Neural cell (in vitro differentiated cells): ENCODE measurements at regions not wholly inside any gene's neighbourhood (a gene's known extent, or its start where the extent isn't known, plus 50 kb on each side); places are given as distances from the start of the nearest gene placed in this dataset.
A peak's percentile ranks its signal among the peaks of the same experiment; 100 is the strongest.

ENCODE experiments used
- H2AFZ ChIP-seq: fragments of 200-600, 300-800 bp; sonication (generic), shearing (Covaris generic); 2 replicates; pipeline ENCODE4 v1.6.0; 2014; ENCODE audit warnings: low read depth, mild to moderate bottlenecking, antibody characterized with exemption, low read length, moderate library complexity
- H3F3A ChIP-seq: fragments of 200-600 bp; shearing (Covaris generic); 2 replicates; pipeline ENCODE4 v1.6.1; 2016; ENCODE audit warnings: mild to moderate bottlenecking, moderate library complexity, mixed read lengths, antibody characterized with exemption, low read length; ENCODE audit not compliant: insufficient read depth, poor library complexity, severe bottlenecking
- H3K27ac ChIP-seq: fragments of 200-600, 300-800 bp; sonication (generic), shearing (Covaris generic); 2 replicates; pipeline ENCODE4 v1.5.1; 2014; ENCODE audit warnings: mild to moderate bottlenecking, low read length, moderate library complexity
- H3K27me3 ChIP-seq: fragments of 300-800, 200-600 bp; sonication (generic), shearing (Covaris generic); 2 replicates; pipeline ENCODE4 v1.6.0; 2014; ENCODE audit warnings: mild to moderate bottlenecking, low read depth, low read length, moderate library complexity; ENCODE audit not compliant: insufficient read depth
- H3K36me3 ChIP-seq: fragments of 300-800, 200-600 bp; sonication (generic), shearing (Covaris generic); 2 replicates; pipeline ENCODE4 v1.5.1; 2014; ENCODE audit warnings: mild to moderate bottlenecking, antibody characterized with exemption, low read length, moderate library complexity; ENCODE audit not compliant: insufficient read depth
- H3K4me2 ChIP-seq: fragments of 300-800, 200-600 bp; sonication (generic), shearing (Covaris generic); 2 replicates; pipeline ENCODE4 v1.6.0; 2014; ENCODE audit warnings: mild to moderate bottlenecking, low read length
- H3K4me3 ChIP-seq: fragments of 300-800, 200-600 bp; sonication (generic), shearing (Covaris generic); 2 replicates; pipeline ENCODE4 v1.5.1; 2014; ENCODE audit warnings: mild to moderate bottlenecking, low read length, moderate library complexity
- H3K79me2 ChIP-seq: fragments of 200-600 bp; shearing (Covaris generic); replicated peaks from 2 replicates; pipeline ENCODE4 v1.6.0; 2014; ENCODE audit warnings: mild to moderate bottlenecking, low read length, moderate library complexity; ENCODE audit not compliant: insufficient read depth
- H3K9ac ChIP-seq: fragments of 300-800, 200-600 bp; sonication (generic), shearing (Covaris generic); 2 replicates; pipeline ENCODE4 v1.6.1; 2016; ENCODE audit warnings: mild to moderate bottlenecking, low read length, mixed read lengths
- H3K9me2 ChIP-seq: fragments of 200-600 bp; shearing (Covaris generic); 2 replicates; pipeline ENCODE4 v1.6.1; 2016; ENCODE audit warnings: mild to moderate bottlenecking, low read length, mixed read lengths; ENCODE audit not compliant: insufficient read depth
- H3K9me3 ChIP-seq: fragments of 200-600, 300-800 bp; sonication (generic), shearing (Covaris generic); 2 replicates; pipeline ENCODE4 v1.6.1; 2016; ENCODE audit warnings: mild to moderate bottlenecking, mixed run types, low read length, moderate library complexity, mixed read lengths
- H4K20me1 ChIP-seq: fragments of 200-600 bp; shearing (Covaris generic); 2 replicates; pipeline ENCODE4 v1.6.1; 2016; ENCODE audit warnings: mild to moderate bottlenecking, mixed run types; ENCODE audit not compliant: insufficient read depth
- EP300 ChIP-seq: fragments of 450-650 bp; conservative IDR thresholded peaks from 2 replicates; pipeline ENCODE4 v1.6.1; 2014; ENCODE audit warnings: antibody characterized with exemption, mild to moderate bottlenecking, moderate library complexity; ENCODE audit not compliant: poor library complexity, severe bottlenecking
- EZH2 ChIP-seq: fragments of 200-600, 300-800 bp; shearing (Covaris generic), sonication (generic); IDR thresholded peaks from 2 replicates; pipeline ENCODE4 v1.6.1; 2014; ENCODE audit warnings: antibody characterized with exemption, low read length, borderline replicate concordance, mild to moderate bottlenecking; ENCODE audit not compliant: insufficient read depth, poor library complexity, severe bottlenecking
- MXI1 ChIP-seq: fragments of 450-650 bp; conservative IDR thresholded peaks from 2 replicates; pipeline ENCODE4 v1.6.1; 2014; ENCODE audit warnings: antibody characterized with exemption, mild to moderate bottlenecking; ENCODE audit not compliant: poor library complexity, severe bottlenecking
- POLR2AphosphoS5 ChIP-seq: IDR thresholded peaks from 2 replicates; pipeline ENCODE4 v1.6.1; 2012
- RAD21 ChIP-seq: fragments of 450-650 bp; conservative IDR thresholded peaks from 2 replicates; pipeline ENCODE4 v1.6.1; 2014; ENCODE audit warnings: antibody characterized with exemption, mild to moderate bottlenecking, moderate library complexity
- SMC3 ChIP-seq: fragments of 450-650 bp; conservative IDR thresholded peaks from 2 replicates; pipeline ENCODE4 v1.6.1; 2014; ENCODE audit warnings: antibody characterized with exemption, mild to moderate bottlenecking, moderate library complexity; ENCODE audit not compliant: poor library complexity
- TAF1 ChIP-seq: IDR thresholded peaks from 2 replicates; pipeline ENCODE4 v1.6.1; 2012; ENCODE audit warnings: low read depth
- TF ChIP-seq, protein P1 (sequence below): fragments of 450-650 bp; IDR thresholded peaks from 2 replicates; pipeline ENCODE4 v1.5.1; 2014; ENCODE audit warnings: antibody characterized with exemption, mild to moderate bottlenecking, moderate library complexity; ENCODE audit not compliant: poor library complexity, severe bottlenecking
- TF ChIP-seq, protein P2 (sequence below): IDR thresholded peaks from 2 replicates; pipeline ENCODE4 v1.6.1; 2012; ENCODE audit warnings: borderline replicate concordance

DNA sequence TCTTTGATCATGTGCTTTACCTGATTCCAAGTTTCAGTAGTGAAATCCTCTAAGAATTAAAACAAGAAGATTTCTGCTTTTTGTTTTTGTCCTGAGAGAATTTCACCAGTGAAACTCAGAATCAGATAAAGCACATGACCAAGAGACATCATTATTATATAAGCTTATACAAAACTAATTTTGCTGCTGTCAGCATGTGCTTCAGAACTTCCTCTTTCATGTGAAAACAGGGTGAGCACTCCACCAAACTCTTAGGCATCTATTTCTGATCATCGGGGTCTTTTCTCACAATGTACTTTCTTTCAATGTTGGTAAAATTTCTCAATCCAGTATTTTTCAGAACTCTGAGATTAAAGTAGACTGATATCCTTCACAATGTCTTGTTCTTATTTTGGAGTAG, 152.1 kb downstream of the SLC39A8 start:
- TF ChIP-seq POLR2AphosphoS5, result no peak
- TF ChIP-seq RAD21, result no peak
- no peak for TF ChIP-seq SMC3
- TF ChIP-seq EZH2, result no peak
- TF ChIP-seq, protein P1, sequence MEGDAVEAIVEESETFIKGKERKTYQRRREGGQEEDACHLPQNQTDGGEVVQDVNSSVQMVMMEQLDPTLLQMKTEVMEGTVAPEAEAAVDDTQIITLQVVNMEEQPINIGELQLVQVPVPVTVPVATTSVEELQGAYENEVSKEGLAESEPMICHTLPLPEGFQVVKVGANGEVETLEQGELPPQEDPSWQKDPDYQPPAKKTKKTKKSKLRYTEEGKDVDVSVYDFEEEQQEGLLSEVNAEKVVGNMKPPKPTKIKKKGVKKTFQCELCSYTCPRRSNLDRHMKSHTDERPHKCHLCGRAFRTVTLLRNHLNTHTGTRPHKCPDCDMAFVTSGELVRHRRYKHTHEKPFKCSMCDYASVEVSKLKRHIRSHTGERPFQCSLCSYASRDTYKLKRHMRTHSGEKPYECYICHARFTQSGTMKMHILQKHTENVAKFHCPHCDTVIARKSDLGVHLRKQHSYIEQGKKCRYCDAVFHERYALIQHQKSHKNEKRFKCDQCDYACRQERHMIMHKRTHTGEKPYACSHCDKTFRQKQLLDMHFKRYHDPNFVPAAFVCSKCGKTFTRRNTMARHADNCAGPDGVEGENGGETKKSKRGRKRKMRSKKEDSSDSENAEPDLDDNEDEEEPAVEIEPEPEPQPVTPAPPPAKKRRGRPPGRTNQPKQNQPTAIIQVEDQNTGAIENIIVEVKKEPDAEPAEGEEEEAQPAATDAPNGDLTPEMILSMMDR, result no peak
- TF ChIP-seq TAF1, result no peak
- no peak for TF ChIP-seq EP300
- TF ChIP-seq, protein P2, sequence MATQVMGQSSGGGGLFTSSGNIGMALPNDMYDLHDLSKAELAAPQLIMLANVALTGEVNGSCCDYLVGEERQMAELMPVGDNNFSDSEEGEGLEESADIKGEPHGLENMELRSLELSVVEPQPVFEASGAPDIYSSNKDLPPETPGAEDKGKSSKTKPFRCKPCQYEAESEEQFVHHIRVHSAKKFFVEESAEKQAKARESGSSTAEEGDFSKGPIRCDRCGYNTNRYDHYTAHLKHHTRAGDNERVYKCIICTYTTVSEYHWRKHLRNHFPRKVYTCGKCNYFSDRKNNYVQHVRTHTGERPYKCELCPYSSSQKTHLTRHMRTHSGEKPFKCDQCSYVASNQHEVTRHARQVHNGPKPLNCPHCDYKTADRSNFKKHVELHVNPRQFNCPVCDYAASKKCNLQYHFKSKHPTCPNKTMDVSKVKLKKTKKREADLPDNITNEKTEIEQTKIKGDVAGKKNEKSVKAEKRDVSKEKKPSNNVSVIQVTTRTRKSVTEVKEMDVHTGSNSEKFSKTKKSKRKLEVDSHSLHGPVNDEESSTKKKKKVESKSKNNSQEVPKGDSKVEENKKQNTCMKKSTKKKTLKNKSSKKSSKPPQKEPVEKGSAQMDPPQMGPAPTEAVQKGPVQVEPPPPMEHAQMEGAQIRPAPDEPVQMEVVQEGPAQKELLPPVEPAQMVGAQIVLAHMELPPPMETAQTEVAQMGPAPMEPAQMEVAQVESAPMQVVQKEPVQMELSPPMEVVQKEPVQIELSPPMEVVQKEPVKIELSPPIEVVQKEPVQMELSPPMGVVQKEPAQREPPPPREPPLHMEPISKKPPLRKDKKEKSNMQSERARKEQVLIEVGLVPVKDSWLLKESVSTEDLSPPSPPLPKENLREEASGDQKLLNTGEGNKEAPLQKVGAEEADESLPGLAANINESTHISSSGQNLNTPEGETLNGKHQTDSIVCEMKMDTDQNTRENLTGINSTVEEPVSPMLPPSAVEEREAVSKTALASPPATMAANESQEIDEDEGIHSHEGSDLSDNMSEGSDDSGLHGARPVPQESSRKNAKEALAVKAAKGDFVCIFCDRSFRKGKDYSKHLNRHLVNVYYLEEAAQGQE, result no peak
- no peak for TF ChIP-seq MXI1
- H3K4me3 ChIP-seq, result no peak overlapping the region

DNA sequence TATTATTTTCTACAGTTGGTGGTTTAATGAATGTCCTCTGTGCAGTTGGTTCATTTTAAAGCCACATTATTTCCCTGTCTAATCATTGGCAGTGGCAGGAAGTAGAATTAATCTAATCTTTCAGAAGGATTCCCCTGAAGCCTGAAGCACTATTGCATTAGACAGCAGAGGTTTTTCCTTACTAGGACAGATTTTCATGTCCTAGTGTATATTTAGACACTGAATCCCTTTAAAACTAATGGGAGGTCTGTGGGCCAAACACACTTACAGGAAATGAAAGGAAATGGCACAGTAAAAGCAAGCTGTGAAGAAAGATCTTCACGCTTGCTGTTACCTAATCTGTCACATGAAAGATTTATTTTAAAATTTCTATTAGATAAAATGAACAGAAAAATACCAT, 165.2 kb downstream of the SLC39A8 start:
- TF ChIP-seq SMC3, result no peak
- TF ChIP-seq TAF1, result no peak
- TF ChIP-seq, protein P2, result peak; percentile 54
- TF ChIP-seq RAD21, result no peak
- TF ChIP-seq, protein P1, result no peak
- TF ChIP-seq EZH2, result no peak
- TF ChIP-seq MXI1, result no peak
- TF ChIP-seq EP300, result no peak
- TF ChIP-seq POLR2AphosphoS5, result peak; percentile 87
- H3K4me3 ChIP-seq, result no peak overlapping the region
- no peak overlapping the region for H3K9ac ChIP-seq
- peak overlapping the region; percentile 26 for H3K27ac ChIP-seq
- no peaks in the 10 kb centered on the region for H3K36me3 ChIP-seq
- H3K79me2 ChIP-seq, result no peaks in the 10 kb centered on the region
- H3K4me2 ChIP-seq, result no peak overlapping the region
- no peaks in the 10 kb centered on the region for H3K27me3 ChIP-seq
- no peak overlapping the region for H2AFZ ChIP-seq
- no peaks in the 10 kb centered on the region for H3F3A ChIP-seq
- H3K9me3 ChIP-seq, result no peaks in the 10 kb centered on the region
- no peaks in the 10 kb centered on the region for H3K9me2 ChIP-seq
- H4K20me1 ChIP-seq, result no peaks in the 10 kb centered on the region

More for the DNA sequence above, 152.1 kb downstream of the SLC39A8 start:
- Histone ChIP-seq H3K27ac (no peak overlapping the region), H3K36me3 (no peaks in the 10 kb centered on the region), H3F3A (no peaks in the 10 kb centered on the region), H2AFZ (no peak overlapping the region), H3K27me3 (no peaks in the 10 kb centered on the region), H3K79me2 (no peaks in the 10 kb centered on the region), H3K9ac (no peak overlapping the region), H3K9me3 (no peaks in the 10 kb centered on the region), H3K4me2 (no peak overlapping the region), H4K20me1 (no peaks in the 10 kb centered on the region), H3K9me2 (no peaks in the 10 kb centered on the region)
